ENCODE measurements at regions not wholly inside any gene's neighbourhood (a gene's known extent, or its start where the extent isn't known, plus 50 kb on each side); places are given as distances from the start of the nearest gene placed in this dataset.

DNA sequence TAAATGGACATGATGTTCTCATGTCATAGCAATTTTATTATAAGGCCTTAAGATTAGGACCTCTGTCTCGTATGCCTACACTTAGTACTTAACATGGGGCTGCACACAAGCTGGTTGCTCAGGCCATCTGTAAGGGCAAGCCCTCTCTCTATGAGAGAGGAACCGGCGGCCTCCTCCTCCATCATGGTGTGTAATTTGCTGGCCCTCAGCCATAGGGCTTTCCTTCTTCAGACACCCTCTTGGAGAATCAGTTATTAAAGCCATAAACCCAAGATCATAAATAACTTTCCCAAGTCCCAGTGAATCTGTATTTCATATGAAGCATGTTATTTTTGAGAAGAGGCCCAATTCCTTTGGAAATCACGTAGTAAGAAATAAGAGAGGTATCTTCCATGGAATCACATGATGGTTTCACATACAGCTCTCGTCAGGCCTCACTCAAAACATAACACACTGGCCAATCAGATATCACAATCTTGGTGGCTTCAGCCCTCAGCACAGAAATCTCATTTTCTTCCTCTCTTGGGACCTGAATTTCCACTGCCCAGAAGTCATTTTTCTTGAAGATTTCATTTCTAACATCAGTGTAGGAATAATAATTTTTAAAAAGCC, 92.6 kb downstream of the RDH14 start:
- TF ChIP-seq CTCF (tag by site-specific recombination; IDR thresholded peaks at IDR 0.05), result no peak
- TF ChIP-seq, protein P1, sequence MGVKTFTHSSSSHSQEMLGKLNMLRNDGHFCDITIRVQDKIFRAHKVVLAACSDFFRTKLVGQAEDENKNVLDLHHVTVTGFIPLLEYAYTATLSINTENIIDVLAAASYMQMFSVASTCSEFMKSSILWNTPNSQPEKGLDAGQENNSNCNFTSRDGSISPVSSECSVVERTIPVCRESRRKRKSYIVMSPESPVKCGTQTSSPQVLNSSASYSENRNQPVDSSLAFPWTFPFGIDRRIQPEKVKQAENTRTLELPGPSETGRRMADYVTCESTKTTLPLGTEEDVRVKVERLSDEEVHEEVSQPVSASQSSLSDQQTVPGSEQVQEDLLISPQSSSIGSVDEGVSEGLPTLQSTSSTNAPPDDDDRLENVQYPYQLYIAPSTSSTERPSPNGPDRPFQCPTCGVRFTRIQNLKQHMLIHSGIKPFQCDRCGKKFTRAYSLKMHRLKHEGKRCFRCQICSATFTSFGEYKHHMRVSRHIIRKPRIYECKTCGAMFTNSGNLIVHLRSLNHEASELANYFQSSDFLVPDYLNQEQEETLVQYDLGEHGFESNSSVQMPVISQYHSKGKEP (tag by site-specific recombination; IDR thresholded peaks at IDR 0.05), result no peak
- no peak for TF ChIP-seq ZNF777 (tag by site-specific recombination; IDR thresholded peaks at IDR 0.05; ENCODE audit: borderline replicate concordance)
- TF ChIP-seq KLF9 (tag by site-specific recombination; IDR thresholded peaks at IDR 0.05; ENCODE audit: low read depth), result no peak
- TF ChIP-seq REST (tag by site-specific recombination; IDR thresholded peaks at IDR 0.05), result no peak
- TF ChIP-seq, protein P2, sequence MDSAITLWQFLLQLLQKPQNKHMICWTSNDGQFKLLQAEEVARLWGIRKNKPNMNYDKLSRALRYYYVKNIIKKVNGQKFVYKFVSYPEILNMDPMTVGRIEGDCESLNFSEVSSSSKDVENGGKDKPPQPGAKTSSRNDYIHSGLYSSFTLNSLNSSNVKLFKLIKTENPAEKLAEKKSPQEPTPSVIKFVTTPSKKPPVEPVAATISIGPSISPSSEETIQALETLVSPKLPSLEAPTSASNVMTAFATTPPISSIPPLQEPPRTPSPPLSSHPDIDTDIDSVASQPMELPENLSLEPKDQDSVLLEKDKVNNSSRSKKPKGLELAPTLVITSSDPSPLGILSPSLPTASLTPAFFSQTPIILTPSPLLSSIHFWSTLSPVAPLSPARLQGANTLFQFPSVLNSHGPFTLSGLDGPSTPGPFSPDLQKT (IDR thresholded peaks at IDR 0.05; ENCODE audit: borderline replicate concordance, low read depth, low read length), result no peak
- TF ChIP-seq ZNF624 (tag by site-specific recombination; IDR thresholded peaks at IDR 0.05), result no peak
- TF ChIP-seq ZNF692 (tag by site-specific recombination; IDR thresholded peaks at IDR 0.05), result no peak
- TF ChIP-seq RBAK (tag by site-specific recombination; IDR thresholded peaks at IDR 0.05), result no peak
- TF ChIP-seq, protein P3, sequence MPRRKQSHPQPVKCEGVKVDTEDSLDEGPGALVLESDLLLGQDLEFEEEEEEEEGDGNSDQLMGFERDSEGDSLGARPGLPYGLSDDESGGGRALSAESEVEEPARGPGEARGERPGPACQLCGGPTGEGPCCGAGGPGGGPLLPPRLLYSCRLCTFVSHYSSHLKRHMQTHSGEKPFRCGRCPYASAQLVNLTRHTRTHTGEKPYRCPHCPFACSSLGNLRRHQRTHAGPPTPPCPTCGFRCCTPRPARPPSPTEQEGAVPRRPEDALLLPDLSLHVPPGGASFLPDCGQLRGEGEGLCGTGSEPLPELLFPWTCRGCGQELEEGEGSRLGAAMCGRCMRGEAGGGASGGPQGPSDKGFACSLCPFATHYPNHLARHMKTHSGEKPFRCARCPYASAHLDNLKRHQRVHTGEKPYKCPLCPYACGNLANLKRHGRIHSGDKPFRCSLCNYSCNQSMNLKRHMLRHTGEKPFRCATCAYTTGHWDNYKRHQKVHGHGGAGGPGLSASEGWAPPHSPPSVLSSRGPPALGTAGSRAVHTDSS (tag by site-specific recombination; IDR thresholded peaks at IDR 0.05), result no peak
- no peak for TF ChIP-seq ZFP41 (tag by site-specific recombination; IDR thresholded peaks at IDR 0.05; ENCODE audit: borderline replicate concordance)

Data from HEK293 (cell line).